ENCODE measurements at regions not wholly inside any gene's neighbourhood (a gene's known extent, or its start where the extent isn't known, plus 50 kb on each side); places are given as distances from the start of the nearest gene placed in this dataset.

DNA sequence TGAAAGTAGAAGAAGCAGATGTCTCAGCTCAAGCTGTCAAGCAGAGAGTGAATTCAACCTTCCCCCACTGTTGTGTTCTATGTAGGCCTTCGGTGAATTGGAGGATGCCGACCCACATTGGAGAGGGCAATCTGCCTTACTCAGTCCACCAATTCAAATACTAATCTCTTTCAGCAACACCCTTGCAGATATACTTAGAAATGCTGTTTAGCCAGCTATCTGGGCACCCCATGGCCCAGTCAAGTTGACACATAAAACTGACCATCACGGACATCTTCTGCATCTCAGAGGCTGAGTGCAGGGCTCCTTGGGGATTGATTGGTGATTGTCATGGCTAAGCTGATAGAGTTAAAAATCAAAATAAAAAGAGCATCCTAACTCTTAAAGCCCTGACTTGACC is 58.3 kb downstream of the IRX3 start:
- TF ChIP-seq, protein P1, sequence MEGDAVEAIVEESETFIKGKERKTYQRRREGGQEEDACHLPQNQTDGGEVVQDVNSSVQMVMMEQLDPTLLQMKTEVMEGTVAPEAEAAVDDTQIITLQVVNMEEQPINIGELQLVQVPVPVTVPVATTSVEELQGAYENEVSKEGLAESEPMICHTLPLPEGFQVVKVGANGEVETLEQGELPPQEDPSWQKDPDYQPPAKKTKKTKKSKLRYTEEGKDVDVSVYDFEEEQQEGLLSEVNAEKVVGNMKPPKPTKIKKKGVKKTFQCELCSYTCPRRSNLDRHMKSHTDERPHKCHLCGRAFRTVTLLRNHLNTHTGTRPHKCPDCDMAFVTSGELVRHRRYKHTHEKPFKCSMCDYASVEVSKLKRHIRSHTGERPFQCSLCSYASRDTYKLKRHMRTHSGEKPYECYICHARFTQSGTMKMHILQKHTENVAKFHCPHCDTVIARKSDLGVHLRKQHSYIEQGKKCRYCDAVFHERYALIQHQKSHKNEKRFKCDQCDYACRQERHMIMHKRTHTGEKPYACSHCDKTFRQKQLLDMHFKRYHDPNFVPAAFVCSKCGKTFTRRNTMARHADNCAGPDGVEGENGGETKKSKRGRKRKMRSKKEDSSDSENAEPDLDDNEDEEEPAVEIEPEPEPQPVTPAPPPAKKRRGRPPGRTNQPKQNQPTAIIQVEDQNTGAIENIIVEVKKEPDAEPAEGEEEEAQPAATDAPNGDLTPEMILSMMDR (conservative IDR thresholded peaks at IDR 0.05): no peak
- TF ChIP-seq EZH2 (IDR thresholded peaks at IDR 0.05; ENCODE audit: low read depth): no peak

Measured in PC-9 (cell line).